ENCODE measurements at regions not wholly inside any gene's neighbourhood (a gene's known extent, or its start where the extent isn't known, plus 50 kb on each side); places are given as distances from the start of the nearest gene placed in this dataset.

DNA sequence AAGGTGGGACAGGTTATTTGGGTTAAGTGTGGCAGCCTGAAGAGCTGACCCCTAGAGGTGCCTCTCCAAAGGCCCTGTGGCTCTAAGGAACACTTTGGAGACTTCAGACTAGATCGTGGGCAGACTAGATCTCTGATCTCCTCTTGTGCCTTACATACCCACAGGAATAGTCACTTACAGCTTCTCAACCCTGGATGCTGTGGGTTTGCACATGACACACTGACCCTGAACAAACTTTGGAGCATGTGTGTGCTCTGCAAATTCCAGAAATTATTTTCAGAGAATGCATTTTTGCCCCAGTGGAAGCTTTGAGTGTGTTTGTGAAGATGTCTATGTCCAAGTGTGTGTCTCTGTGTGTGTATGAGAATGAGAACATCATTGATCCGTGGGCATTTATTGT, 119.6 kb downstream of the EMX2 start:
- H3K27ac Mint-ChIP-seq = no peak overlapping the region
- DNase-seq (ENCODE audit: extremely low spot score, unreplicated experiment) = no peak
- no peaks in the 10 kb centered on the region for H3K27me3 Mint-ChIP-seq
- no peaks in the 10 kb centered on the region for H3K9me3 Mint-ChIP-seq
- no peaks in the 10 kb centered on the region for H3K4me1 Mint-ChIP-seq (ENCODE audit: unreplicated experiment)
- H3K36me3 Mint-ChIP-seq = no peaks in the 10 kb centered on the region
- TF ChIP-seq, protein P1, sequence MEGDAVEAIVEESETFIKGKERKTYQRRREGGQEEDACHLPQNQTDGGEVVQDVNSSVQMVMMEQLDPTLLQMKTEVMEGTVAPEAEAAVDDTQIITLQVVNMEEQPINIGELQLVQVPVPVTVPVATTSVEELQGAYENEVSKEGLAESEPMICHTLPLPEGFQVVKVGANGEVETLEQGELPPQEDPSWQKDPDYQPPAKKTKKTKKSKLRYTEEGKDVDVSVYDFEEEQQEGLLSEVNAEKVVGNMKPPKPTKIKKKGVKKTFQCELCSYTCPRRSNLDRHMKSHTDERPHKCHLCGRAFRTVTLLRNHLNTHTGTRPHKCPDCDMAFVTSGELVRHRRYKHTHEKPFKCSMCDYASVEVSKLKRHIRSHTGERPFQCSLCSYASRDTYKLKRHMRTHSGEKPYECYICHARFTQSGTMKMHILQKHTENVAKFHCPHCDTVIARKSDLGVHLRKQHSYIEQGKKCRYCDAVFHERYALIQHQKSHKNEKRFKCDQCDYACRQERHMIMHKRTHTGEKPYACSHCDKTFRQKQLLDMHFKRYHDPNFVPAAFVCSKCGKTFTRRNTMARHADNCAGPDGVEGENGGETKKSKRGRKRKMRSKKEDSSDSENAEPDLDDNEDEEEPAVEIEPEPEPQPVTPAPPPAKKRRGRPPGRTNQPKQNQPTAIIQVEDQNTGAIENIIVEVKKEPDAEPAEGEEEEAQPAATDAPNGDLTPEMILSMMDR (conservative IDR thresholded peaks at IDR 0.05) = no peak
- no peak overlapping the region for H3K4me3 Mint-ChIP-seq

DNA sequence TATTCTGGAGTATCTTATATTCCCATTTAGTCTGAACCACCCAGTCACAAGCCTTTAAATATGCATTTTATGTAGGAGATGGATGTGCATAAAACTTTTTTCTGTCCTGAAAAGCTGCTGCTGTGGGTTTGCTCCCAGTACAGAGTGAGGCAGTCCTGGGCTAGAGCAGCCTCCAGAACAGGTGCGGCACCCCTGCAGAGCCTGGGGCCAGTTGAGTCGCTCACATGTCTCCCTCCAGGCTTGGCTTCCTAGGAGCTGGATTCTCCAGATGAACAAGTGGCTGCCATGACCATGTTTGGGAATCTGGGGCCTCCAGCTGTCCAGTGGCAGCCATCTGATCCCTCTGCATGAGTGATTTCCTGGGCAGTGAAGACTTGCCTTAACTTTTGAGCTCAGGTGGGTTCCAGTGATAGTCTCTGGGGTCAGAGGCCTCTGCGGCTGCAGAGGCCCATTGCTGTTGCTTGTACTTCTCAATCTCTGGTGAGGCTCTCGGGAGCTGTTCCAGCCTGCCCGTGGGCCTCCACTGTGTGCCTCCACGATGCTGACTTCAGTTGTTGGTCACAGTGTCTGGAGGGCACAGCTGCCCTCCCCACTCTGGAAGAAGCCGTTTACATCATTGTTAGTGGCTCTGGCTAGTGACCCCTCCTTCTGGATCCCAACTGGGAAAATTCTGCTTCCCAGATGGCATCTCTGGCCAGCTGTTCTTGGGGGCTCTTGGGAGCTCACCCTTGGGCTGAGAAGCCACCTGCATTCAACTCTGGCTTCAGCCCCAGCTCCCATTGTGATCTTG, 120.4 kb downstream of the EMX2 start:
- H3K27ac Mint-ChIP-seq = no peak overlapping the region
- H3K9me3 Mint-ChIP-seq = no peaks in the 10 kb centered on the region
- H3K27me3 Mint-ChIP-seq = no peaks in the 10 kb centered on the region
- no peak for DNase-seq (ENCODE audit: extremely low spot score, unreplicated experiment)
- no peak overlapping the region for H3K4me3 Mint-ChIP-seq
- H3K4me1 Mint-ChIP-seq (ENCODE audit: unreplicated experiment) = no peaks in the 10 kb centered on the region
- no peaks in the 10 kb centered on the region for H3K36me3 Mint-ChIP-seq
- TF ChIP-seq, protein P1 (conservative IDR thresholded peaks at IDR 0.05) = no peak

DNA sequence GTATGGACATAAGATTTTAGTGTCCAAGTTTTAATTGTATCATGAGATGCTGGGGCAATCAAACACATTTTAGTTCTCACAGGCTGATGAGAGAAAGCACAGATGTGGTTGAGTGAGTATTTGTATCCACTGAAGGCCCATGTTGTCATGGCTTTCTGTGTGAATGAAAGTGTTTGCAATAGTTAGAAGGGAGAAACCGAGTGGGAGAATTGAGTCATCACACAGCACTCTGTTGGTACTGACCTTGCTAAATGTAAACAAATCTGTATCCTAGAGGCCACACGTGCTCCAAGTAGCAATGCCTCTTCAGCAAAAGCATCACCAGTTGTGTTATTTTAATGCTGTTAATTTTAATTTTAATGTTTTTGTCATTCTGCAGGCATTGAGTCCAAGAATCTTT, 121.2 kb downstream of the EMX2 start:
- H3K4me3 Mint-ChIP-seq = no peak overlapping the region
- no peak for DNase-seq (ENCODE audit: extremely low spot score, unreplicated experiment)
- H3K9me3 Mint-ChIP-seq = no peaks in the 10 kb centered on the region
- H3K36me3 Mint-ChIP-seq = no peaks in the 10 kb centered on the region
- no peaks in the 10 kb centered on the region for H3K4me1 Mint-ChIP-seq (ENCODE audit: unreplicated experiment)
- no peaks in the 10 kb centered on the region for H3K27me3 Mint-ChIP-seq
- TF ChIP-seq, protein P1 (conservative IDR thresholded peaks at IDR 0.05) = no peak
- no peak overlapping the region for H3K27ac Mint-ChIP-seq

DNA sequence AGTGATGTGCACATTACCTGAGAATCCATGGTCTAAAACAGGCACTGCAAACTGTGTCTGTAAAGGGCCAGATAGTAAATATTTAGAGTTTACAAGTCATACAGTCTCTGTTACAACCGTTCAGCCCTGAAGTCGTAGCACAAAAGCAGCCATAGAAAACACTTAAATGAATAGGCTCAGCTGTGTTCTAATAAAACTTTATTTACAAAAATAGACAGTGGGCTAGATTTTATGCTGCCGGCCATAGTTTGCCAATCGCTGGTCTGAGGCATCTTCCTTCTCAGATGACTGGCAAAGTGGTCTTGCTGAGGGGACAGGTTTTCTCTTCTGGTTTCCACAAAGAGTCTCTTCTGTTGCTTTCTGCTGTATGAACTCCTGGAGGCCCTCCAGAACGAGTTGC, 121.7 kb downstream of the EMX2 start:
- no peak overlapping the region for H3K27ac Mint-ChIP-seq
- H3K4me1 Mint-ChIP-seq (ENCODE audit: unreplicated experiment) = no peaks in the 10 kb centered on the region
- H3K27me3 Mint-ChIP-seq = no peaks in the 10 kb centered on the region
- no peak for DNase-seq (ENCODE audit: extremely low spot score, unreplicated experiment)
- H3K4me3 Mint-ChIP-seq = no peak overlapping the region
- TF ChIP-seq, protein P1 (conservative IDR thresholded peaks at IDR 0.05) = no peak
- no peaks in the 10 kb centered on the region for H3K9me3 Mint-ChIP-seq
- H3K36me3 Mint-ChIP-seq = no peaks in the 10 kb centered on the region

DNA sequence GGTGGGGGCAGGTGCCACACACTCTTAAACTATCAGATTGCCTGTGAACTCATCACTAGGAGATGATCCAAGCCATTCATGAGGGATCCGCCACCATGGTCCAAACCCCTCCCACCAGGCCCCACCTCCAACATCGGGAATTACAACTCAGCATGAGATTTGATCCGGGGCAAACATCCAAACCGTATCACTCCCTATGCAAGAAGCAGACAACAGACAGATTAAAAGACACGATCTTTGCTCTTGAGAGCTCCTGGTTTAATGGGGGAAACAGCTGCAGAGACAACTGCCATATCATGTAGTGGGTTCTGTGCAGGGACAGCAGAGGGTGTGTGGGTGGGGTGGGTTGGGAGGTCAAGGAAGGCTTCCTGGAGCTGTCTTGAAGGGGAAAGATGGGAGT, 123.6 kb downstream of the EMX2 start:
- TF ChIP-seq, protein P1 (conservative IDR thresholded peaks at IDR 0.05) = no peak
- DNase-seq (ENCODE audit: extremely low spot score, unreplicated experiment) = no peak
- H3K9me3 Mint-ChIP-seq = no peaks in the 10 kb centered on the region
- H3K36me3 Mint-ChIP-seq = no peaks in the 10 kb centered on the region
- H3K4me1 Mint-ChIP-seq (ENCODE audit: unreplicated experiment) = no peaks in the 10 kb centered on the region
- no peak overlapping the region for H3K4me3 Mint-ChIP-seq
- no peaks in the 10 kb centered on the region for H3K27me3 Mint-ChIP-seq
- H3K27ac Mint-ChIP-seq = no peak overlapping the region

All from type B pancreatic cell (in vitro differentiated cells).